ENCODE measurements at regions not wholly inside any gene's neighbourhood (a gene's known extent, or its start where the extent isn't known, plus 50 kb on each side); places are given as distances from the start of the nearest gene placed in this dataset.
"Not testable (repeated sequence)": the region's sequence is repeated elsewhere in the genome, so short reads cannot be mapped to it uniquely, and the experiment has no call there.

GRCh38 chr9:38186404-38187115 lies 117.5 kb upstream of the SHB start:
- DNase-seq (ENCODE audit: low read depth, low spot score), result no peak

GRCh38 chr9:38185647-38186403 lies 116.8 kb upstream of the SHB start:
- DNase-seq (ENCODE audit: low read depth, low spot score), result no peak

- no peak for DNase-seq (ENCODE audit: low read depth, low spot score)
Observed at GRCh38 chr9:38183994-38184568, 115.1 kb upstream of the SHB start.

- DNase-seq (ENCODE audit: low read depth, low spot score), result no peak
Observed at GRCh38 chr9:38182321-38182720, 113.3 kb upstream of the SHB start.

- no peak for DNase-seq (ENCODE audit: low read depth, low spot score)
Observed at GRCh38 chr9:38181866-38182265, 112.8 kb upstream of the SHB start.

GRCh38 chr9:38181232-38181631 lies 112.2 kb upstream of the SHB start:
- no peak for DNase-seq (ENCODE audit: low read depth, low spot score)

- DNase-seq (ENCODE audit: low read depth, low spot score), result no peak
Observed at GRCh38 chr9:38180656-38181055, 111.6 kb upstream of the SHB start.

GRCh38 chr9:38179965-38180364 lies 110.9 kb upstream of the SHB start:
- no peak for DNase-seq (ENCODE audit: low read depth, low spot score)

GRCh38 chr9:38178237-38178636 lies 109.2 kb upstream of the SHB start:
- no peak for DNase-seq (ENCODE audit: low read depth, low spot score)

GRCh38 chr9:38177680-38178079 lies 108.7 kb upstream of the SHB start:
- DNase-seq (ENCODE audit: low read depth, low spot score), result no peak

- DNase-seq (ENCODE audit: low read depth, low spot score), result no peak
Observed at GRCh38 chr9:38176251-38176650, 107.2 kb upstream of the SHB start.

- no peak for DNase-seq (ENCODE audit: low read depth, low spot score)
Observed at GRCh38 chr9:38175423-38175822, 106.4 kb upstream of the SHB start.

- no peak for DNase-seq (ENCODE audit: low read depth, low spot score)
Observed at GRCh38 chr9:38172586-38172985, 103.6 kb upstream of the SHB start.

- DNase-seq (ENCODE audit: low read depth, low spot score), result no peak
Observed at GRCh38 chr9:38171926-38172325, 102.9 kb upstream of the SHB start.

GRCh38 chr9:38171538-38171884 lies 102.5 kb upstream of the SHB start:
- DNase-seq (ENCODE audit: low read depth, low spot score), result no peak

- DNase-seq (ENCODE audit: low read depth, low spot score), result not testable (repeated sequence)
Observed at GRCh38 chr9:38170763-38171537, 101.9 kb upstream of the SHB start.

- DNase-seq (ENCODE audit: low read depth, low spot score), result not testable (repeated sequence)
Observed at GRCh38 chr9:38170155-38170554, 101.1 kb upstream of the SHB start.

GRCh38 chr9:38166501-38166900 lies 97.5 kb upstream of the SHB start:
- DNase-seq (ENCODE audit: low read depth, low spot score), result no peak

- DNase-seq (ENCODE audit: low read depth, low spot score), result no peak
Observed at GRCh38 chr9:38164659-38165221, 95.7 kb upstream of the SHB start.

GRCh38 chr9:38163518-38163917 lies 94.5 kb upstream of the SHB start:
- DNase-seq (ENCODE audit: low read depth, low spot score), result no peak

- no peak for DNase-seq (ENCODE audit: low read depth, low spot score)
Observed at GRCh38 chr9:38162332-38163211, 93.5 kb upstream of the SHB start.
